Caco-2 (cell line): ENCODE measurements at regions not wholly inside any gene's neighbourhood (a gene's known extent, or its start where the extent isn't known, plus 50 kb on each side); places are given as distances from the start of the nearest gene placed in this dataset.

Source experiments
- BruUV-seq: library from RNA; stranded (reverse); fragments of 400-500 nt; replicated peaks from 2 replicates; lab custom pipeline; 2021; lab: Mats Ljungman, UMichigan
- CTCF ChIA-PET: fragments of 300-600 bp; sonication (Branson Sonifier 250); formaldehyde crosslinking; loops from one replicate; lab custom pipeline; 2022; ENCODE audit warnings: antibody characterized with exemption; lab: Charles Lee
- POLR2A ChIA-PET: fragments of 300-600 bp; sonication (Branson Sonifier 250); formaldehyde crosslinking; loops from one replicate; lab custom pipeline; 2022; ENCODE audit warnings: antibody characterized with exemption; lab: Charles Lee
- DNase-seq, 2 experiments: peaks; one replicate each; pipeline versions ENCODE4 v3.0.0 to v3.0.0-alpha.2; 2020 to 2022
- H3K27me3 ChIP-seq: replicated peaks from 2 replicates; pipeline ENCODE4 v1.6.0; 2011; ENCODE audit warnings: low read length; ENCODE audit not compliant: control insufficient read depth, insufficient read depth
- H3K36me3 ChIP-seq: 2 replicates; pipeline ENCODE4 v1.5.1; 2011; ENCODE audit warnings: low read length; ENCODE audit not compliant: control insufficient read depth, insufficient read depth
- H3K4me1 ChIP-seq: fragments of 250-450 bp; sonication (Bioruptor Pico); 2 replicates; pipeline ENCODE4 v1.5.1; 2020; ENCODE audit warnings: mild to moderate bottlenecking
- H3K4me3 ChIP-seq: 2 replicates; pipeline ENCODE4 v1.5.1; 2011; ENCODE audit warnings: low read depth, mild to moderate bottlenecking, control low read depth, low read length
- H3K9me3 ChIP-seq: fragments of 250-450 bp; sonication (Bioruptor Pico); 2 replicates; pipeline ENCODE4 v1.5.1; 2020; ENCODE audit warnings: mild to moderate bottlenecking, moderate library complexity
- H3K27ac Mint-ChIP-seq: one replicate; pipeline ENCODE4 v1.8.0; 2022; ENCODE audit warnings: mixed read lengths; ENCODE audit not compliant: unreplicated experiment
- H3K27me3 Mint-ChIP-seq: one replicate; pipeline ENCODE4 v1.8.0; 2022; ENCODE audit warnings: mixed read lengths; ENCODE audit not compliant: insufficient read depth, unreplicated experiment
- H3K36me3 Mint-ChIP-seq: one replicate; pipeline ENCODE4 v1.8.0; 2022; ENCODE audit warnings: mild to moderate bottlenecking, mixed read lengths; ENCODE audit not compliant: insufficient read depth, unreplicated experiment
- H3K4me1 Mint-ChIP-seq: one replicate; pipeline ENCODE4 v1.8.0; 2022; ENCODE audit warnings: low read depth, mixed read lengths; ENCODE audit not compliant: unreplicated experiment
- H3K4me3 Mint-ChIP-seq: one replicate; pipeline ENCODE4 v1.8.0; 2022; ENCODE audit warnings: mild to moderate bottlenecking, moderate library complexity, mixed read lengths; ENCODE audit not compliant: unreplicated experiment
- H3K9me3 Mint-ChIP-seq: one replicate; pipeline ENCODE4 v1.8.0; 2022; ENCODE audit warnings: mixed read lengths; ENCODE audit not compliant: unreplicated experiment
- CTCF ChIP-seq, 2 experiments: fragments of 200-600 bp in 1 of 2; IDR thresholded peaks; 1 replicate in 1 of 2; 2 replicates in 1 of 2; pipeline versions ENCODE4 v1.5.1 to v1.8.0; 2011 to 2022; ENCODE audit warnings: antibody characterized with exemption in 1 of 2, control low read depth in 1 of 2, inconsistent platforms in 1 of 2, low read depth in 1 of 2, low read length in 1 of 2, mild to moderate bottlenecking in 1 of 2, moderate library complexity in 1 of 2; ENCODE audit not compliant: insufficient read depth in 1 of 2, severe bottlenecking in 1 of 2, unreplicated experiment in 1 of 2
- intact Hi-C: fragments of 100-400 bp; cut with micrococcal nuclease; formaldehyde crosslinking; loops from one replicate; pipeline ENCODE4 v1.10.0; 2022; ENCODE audit not compliant: unreplicated experiment

DNA sequence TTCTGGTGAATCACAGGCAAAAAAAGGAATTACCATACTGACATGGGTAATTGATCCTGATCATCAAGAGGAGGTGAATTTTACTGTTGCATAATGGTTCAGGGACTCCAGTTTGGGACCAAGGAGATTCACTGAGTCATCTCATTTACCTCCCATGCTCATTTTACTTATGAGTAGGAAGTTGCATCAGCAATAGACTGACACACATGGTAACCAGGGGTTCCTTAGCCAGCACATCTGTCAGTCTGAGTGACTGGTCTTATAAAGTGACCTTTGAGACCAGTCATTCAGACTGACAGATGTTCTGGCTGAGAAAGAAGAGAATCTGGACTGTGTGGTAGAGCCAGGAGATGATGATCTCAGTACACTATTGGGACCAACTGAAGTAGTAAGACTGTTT is 384.6 kb upstream of the CD180 start:
- peak in 1 of 2 experiments; percentile 2 for DNase-seq
- ChIA-PET CTCF (no interaction called here), POLR2A (no interaction called here)
- no peaks in the 10 kb centered on the region for H3K4me1 ChIP-seq
- BruUV-seq, result no TSS peak
- Mint-ChIP-seq H3K4me1 (no peaks in the 10 kb centered on the region), H3K36me3 (no peaks in the 10 kb centered on the region), H3K4me3 (no peak overlapping the region), H3K9me3 (peaks cover under 1% of the 10 kb centered on the region), H3K27ac (no peak overlapping the region), H3K27me3 (no peaks in the 10 kb centered on the region)
- H3K9me3 ChIP-seq, result peaks cover 12% of the 10 kb centered on the region
- H3K27me3 ChIP-seq, result no peaks in the 10 kb centered on the region
- no peak overlapping the region for H3K4me3 ChIP-seq
- TF ChIP-seq CTCF (IDR thresholded peaks at IDR 0.05; ENCODE audit: insufficient read depth in 1 of 2, low read depth in 1 of 2, low read length in 1 of 2, severe bottlenecking in 1 of 2, unreplicated experiment in 1 of 2), result no peak
- no peaks in the 10 kb centered on the region for H3K36me3 ChIP-seq
- intact Hi-C loops, result no loop called here

DNA sequence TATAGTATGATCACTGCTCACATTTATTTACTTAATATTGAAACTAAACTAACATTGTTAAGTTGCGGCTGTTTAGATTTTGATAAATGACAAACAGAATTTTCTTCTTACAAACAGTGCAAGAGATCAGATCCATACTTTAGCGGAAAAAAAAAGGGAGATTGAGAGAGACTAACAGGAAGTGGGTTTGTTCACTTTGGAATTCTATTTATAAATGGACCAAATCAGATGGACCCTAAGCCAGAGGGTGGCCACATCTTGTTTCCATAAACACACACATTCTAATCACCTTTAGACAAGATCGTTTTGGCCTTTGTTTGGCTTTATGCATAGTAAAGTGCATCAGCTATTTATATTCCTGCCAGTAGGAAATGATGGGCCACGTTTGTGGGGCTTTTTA is 381.4 kb upstream of the CD180 start:
- BruUV-seq, result no TSS peak
- ChIA-PET CTCF (no interaction called here), POLR2A (no interaction called here)
- no peaks in the 10 kb centered on the region for H3K27me3 ChIP-seq
- peaks cover 29% of the 10 kb centered on the region for H3K9me3 Mint-ChIP-seq
- H3K9me3 ChIP-seq, result peaks cover 7% of the 10 kb centered on the region
- H3K36me3 Mint-ChIP-seq, result no peaks in the 10 kb centered on the region
- intact Hi-C loops, result no loop called here
- no peak overlapping the region for H3K4me3 Mint-ChIP-seq
- no peak overlapping the region for H3K4me3 ChIP-seq
- no peak for DNase-seq
- no peaks in the 10 kb centered on the region for H3K4me1 Mint-ChIP-seq
- no peaks in the 10 kb centered on the region for H3K36me3 ChIP-seq
- H3K4me1 ChIP-seq, result no peaks in the 10 kb centered on the region
- no peak overlapping the region for H3K27ac Mint-ChIP-seq
- H3K27me3 Mint-ChIP-seq, result no peaks in the 10 kb centered on the region
- no peak for TF ChIP-seq CTCF (IDR thresholded peaks at IDR 0.05; ENCODE audit: insufficient read depth in 1 of 2, low read depth in 1 of 2, low read length in 1 of 2, severe bottlenecking in 1 of 2, unreplicated experiment in 1 of 2)

DNA sequence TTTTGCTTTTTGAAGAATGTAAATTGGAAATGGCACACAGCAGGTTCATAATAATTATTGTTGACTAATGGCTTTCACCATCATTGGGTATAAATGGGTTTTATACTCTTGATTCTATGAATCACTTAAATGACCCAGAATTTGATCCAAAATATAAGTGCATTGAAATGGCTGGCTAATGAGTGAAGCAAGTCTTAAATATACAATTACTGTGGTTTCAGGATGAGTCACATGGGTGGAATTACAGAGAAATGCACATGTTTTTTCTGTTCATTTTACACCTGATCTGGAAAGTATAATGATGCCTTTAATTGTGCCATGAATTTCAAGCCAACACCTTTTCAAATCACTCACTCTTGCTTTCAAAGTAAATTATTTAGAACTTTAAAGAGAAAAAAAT is 380.8 kb upstream of the CD180 start:
- H3K27me3 ChIP-seq, result no peaks in the 10 kb centered on the region
- Mint-ChIP-seq H3K27me3 (no peaks in the 10 kb centered on the region), H3K27ac (no peak overlapping the region), H3K4me1 (no peaks in the 10 kb centered on the region), H3K36me3 (no peaks in the 10 kb centered on the region), H3K9me3 (peaks cover 33% of the 10 kb centered on the region), H3K4me3 (no peak overlapping the region)
- ChIA-PET POLR2A (no interaction called here), CTCF (no interaction called here)
- no peaks in the 10 kb centered on the region for H3K36me3 ChIP-seq
- no TSS peak for BruUV-seq
- peaks cover 3% of the 10 kb centered on the region for H3K9me3 ChIP-seq
- H3K4me3 ChIP-seq, result no peak overlapping the region
- TF ChIP-seq CTCF (IDR thresholded peaks at IDR 0.05; ENCODE audit: insufficient read depth in 1 of 2, low read depth in 1 of 2, low read length in 1 of 2, severe bottlenecking in 1 of 2, unreplicated experiment in 1 of 2), result no peak
- DNase-seq, result no peak
- intact Hi-C loops, result no loop called here
- no peaks in the 10 kb centered on the region for H3K4me1 ChIP-seq
